ENCODE measurements at regions not wholly inside any gene's neighbourhood (a gene's known extent, or its start where the extent isn't known, plus 50 kb on each side); places are given as distances from the start of the nearest gene placed in this dataset.
"Not testable (repeated sequence)": the region's sequence is repeated elsewhere in the genome, so short reads cannot be mapped to it uniquely, and the experiment has no call there.

DNA sequence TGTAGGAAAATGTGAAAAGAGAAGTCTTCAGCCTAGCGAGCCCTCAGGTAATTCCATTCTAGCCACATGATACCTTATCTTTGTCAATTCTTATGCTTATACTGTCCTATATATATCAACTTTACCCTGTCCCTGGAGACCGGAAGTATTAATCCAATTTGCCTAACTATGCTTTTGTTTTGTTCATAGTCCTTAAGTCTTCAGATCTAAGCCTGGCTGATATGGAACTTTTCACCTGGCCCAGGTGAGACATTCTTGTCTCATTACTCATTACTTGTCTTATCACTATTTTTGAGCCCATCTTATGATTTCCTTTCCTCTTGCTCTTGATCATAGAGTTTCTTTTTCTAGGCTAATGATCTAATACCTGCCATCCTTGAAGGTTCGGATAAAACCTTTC is 194.1 kb upstream of the FANCL start:
- DNase-seq = no peak

DNA sequence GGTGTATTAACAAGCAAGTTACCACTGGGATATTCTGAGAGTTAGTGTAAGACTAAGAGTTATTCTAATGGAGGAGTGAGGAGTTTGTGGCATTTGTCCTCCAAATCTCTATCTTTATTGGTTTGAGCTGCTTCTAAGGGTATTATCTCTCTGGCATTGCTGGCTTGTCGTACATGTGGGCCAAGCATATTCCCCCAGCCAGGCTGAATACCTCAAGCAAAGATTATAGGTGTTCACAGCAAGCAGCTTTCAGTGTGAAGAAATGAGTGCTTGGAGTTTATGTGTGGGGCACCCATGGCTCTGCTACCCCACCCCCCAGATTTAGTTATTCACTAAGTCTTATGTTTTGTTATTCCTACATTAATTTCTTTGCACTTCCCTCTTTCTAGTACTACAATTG is 193.6 kb upstream of the FANCL start:
- DNase-seq = no peak

GRCh38 chr2:58432491-58433170 is 191.5 kb upstream of the FANCL start:
- no peak for DNase-seq

- DNase-seq = no peak
These were observed 188.1 kb upstream of the FANCL start for GRCh38 chr2:58429014-58429875.

- DNase-seq = no peak
These were observed 187.2 kb upstream of the FANCL start for GRCh38 chr2:58428096-58429013.

- no peak for DNase-seq
These were observed 186.5 kb upstream of the FANCL start for GRCh38 chr2:58427572-58428095.

DNA sequence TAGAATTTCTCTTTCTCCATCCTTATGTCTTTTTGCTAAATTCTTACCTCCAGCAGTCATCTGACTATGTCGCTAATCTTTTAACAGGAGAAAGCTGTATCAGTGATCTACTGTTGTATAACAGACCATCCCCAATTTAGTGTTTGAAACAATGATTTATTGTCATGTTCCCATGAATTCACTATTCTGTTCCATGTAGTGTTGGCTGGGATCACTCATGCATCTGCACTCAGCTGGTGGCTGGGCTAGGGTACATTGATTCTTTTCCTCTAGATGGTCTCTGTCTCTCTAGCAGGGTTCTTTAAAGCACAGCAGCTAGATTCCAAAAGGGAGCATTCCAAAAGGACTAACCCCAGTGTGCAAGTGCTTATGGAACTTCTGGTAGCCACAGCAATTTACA is 184.2 kb upstream of the FANCL start:
- no peak for DNase-seq

DNA sequence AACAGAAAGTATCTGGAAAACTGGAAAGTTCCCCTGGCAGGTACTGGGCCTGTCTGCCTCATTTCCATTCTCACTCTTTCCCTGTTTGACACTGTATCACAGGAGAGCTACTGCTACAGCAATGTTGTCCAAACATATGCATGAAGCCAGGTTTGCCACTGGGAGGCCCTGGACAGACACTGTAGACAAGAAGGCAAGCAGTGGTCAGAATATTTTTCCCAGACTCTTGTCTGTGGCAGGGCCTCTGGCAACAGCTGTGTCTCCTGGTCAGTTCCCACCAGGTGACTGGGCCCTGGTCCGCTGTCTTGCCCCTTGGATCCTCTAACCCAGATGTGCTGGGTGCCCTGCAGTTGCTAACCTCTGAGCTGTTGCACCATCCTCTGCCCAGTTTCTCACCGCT is 178.9 kb upstream of the FANCL start:
- no peak for DNase-seq

DNA sequence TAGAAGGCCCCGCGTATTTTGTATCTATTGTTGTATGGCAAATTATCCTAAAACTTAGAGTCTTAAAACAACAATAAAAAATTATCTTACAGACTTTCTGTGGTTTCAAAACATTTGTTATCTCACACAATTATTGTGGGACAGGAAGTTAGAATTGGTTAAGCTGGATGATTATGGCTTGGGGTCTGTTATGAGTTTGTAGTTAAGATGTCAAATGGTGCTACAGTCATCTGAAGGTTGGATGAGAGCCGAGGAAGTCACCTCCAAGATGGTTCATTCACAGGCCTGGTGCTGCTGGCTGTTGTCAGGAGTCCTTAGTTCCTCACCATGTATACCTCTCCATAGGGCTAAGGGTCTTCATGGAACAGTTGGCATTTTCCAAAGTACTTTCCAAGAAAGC is 175.6 kb upstream of the FANCL start:
- DNase-seq = no peak

GRCh38 chr2:58414506-58414905 is 173.4 kb upstream of the FANCL start:
- no peak for DNase-seq

- no peak for DNase-seq
These were observed 169.4 kb upstream of the FANCL start for GRCh38 chr2:58410549-58410948.

DNA sequence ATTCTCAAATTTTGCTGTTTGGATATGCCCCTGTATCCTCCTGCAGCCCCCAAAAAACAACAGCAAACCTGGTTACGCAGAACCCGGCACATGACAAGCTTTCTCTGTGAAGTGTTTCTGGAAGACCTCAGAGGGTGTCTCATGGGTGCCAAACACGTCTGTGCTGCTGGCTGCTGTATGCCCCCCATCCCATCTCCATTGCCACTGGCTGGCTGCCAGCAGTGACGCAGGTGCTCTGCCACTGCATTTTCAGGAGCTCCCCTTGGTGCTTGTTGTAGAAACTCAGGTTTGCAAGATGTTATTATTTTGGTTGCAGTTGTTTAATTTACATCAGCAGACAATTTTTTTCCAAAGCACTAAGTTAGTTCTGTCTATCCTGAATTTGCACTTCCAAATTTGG is 166.4 kb upstream of the FANCL start:
- no peak for DNase-seq

DNA sequence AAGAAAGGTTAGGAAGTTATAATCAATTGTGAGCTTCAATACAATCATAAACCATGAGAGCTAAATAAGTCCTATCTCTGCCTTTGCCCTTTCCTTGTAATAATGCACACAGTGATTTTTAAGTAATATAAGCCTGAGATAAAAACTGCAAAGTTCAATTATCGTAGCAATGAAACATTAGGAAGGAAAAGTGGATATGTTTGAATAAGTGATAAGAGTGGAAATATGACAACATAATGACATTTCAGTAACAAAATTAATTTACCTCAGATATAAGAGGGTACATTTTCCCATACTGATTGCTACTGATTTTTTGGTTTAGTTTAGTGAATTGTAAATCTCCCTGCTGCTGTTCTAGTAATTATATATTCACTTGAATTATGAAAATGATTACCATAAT is 164.2 kb upstream of the FANCL start:
- no peak for DNase-seq

DNA sequence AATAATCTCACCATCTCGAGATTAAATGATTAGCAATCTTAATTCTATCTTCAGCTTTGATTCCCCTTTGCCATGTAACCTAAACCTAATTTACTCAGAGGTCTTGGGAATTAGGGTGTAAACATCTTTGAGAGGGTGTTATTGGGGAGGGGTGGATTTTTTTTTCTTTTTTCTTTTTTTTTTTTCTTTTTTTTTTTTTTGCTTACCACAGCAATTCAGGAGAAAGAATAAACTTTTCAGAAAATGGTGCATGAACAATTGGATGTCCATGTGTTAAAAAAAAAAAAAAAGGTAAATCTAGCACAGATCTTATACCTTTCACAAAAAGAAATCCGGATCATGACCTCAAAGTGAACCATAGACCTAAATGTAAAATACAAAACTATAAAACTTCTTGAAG is 160.8 kb upstream of the FANCL start:
- no peak for DNase-seq

DNA sequence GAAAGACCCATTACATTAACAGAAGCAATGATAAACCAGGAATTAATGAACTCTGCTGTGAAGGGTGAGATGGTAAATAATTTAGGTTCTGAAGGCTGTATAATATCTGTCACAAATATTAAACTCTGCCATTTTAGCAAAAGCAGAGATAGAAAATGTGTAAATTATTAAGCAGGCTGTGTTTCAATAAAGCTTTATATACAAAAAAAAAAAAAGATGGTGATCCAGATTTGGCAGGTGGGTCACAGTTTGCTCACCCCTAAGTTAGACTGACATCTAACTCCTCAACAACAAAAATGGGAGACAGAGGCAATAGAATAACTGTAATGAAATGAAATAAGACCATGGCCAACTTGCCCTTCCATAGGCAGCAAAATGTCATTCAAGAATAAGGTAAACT is 157.3 kb upstream of the FANCL start:
- no peak for DNase-seq

GRCh38 chr2:58387701-58388100 is 146.6 kb upstream of the FANCL start:
- DNase-seq = no peak

DNA sequence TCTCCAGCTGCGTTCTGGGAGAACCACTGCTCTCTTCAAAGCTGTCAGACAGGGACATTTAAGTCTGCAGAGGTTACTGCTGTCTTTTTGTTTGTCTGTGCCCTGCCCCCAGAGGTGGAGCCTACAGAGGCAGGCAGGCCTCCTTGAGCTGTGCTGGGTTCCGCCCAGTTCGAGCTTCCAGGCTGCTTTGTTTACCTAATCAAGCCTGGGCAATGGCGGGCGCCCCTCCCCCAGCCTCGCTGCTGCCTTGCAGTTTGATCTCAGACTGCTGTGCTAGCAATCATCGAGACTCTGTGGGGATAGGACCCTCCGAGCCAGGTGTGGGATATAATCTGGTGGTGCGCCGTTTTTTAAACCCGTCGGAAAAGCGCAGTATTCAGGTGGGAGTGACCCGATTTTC is 145.8 kb upstream of the FANCL start:
- not testable (repeated sequence) for DNase-seq

DNA sequence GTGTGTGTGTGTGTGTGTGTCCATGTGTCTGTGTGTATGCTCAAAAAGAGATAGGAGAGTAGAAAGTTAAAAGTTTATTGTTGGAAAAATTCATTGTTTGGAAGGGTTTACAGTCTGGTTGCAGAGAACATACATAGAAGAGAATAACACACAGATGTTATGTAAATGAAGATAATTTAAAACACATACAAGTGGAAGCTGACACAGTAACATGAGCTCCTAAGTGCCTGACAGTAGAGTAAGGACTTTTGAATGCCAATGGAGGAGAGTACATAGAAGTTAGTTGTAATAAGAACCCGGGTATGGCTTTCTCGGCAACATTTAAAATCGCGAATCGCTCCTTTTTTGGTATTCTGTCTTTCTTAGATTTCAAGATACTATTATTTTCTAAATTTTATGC is 137.0 kb upstream of the FANCL start:
- no peak for DNase-seq

GRCh38 chr2:58377181-58377580 is 136.1 kb upstream of the FANCL start:
- DNase-seq = no peak

- DNase-seq = no peak
These were observed 135.5 kb upstream of the FANCL start for GRCh38 chr2:58376592-58376991.

- DNase-seq = no peak
These were observed 128.5 kb upstream of the FANCL start for GRCh38 chr2:58369594-58369993.

- no peak for DNase-seq
These were observed 123.0 kb upstream of the FANCL start for GRCh38 chr2:58364098-58364497.

- DNase-seq = no peak
These were observed 116.9 kb upstream of the FANCL start for GRCh38 chr2:58358026-58358425.

Data from activated T-cell treated with anti-CD3 and anti-CD28 coated beads for 4 hours (primary cell).